Endothelial cell of umbilical vein (primary cell): ENCODE measurements at regions not wholly inside any gene's neighbourhood (a gene's known extent, or its start where the extent isn't known, plus 50 kb on each side); places are given as distances from the start of the nearest gene placed in this dataset.

Experiments used
- BruUV-seq: library from RNA; stranded (reverse); fragments of 400-500 nt; replicated peaks from 2 replicates; lab custom pipeline; 2021; lab: Mats Ljungman, UMichigan
- CTCF ChIA-PET: fragments of 300-600, 350-600 bp; sonication (Branson Sonifier 250); formaldehyde crosslinking; loops from one replicate; lab custom pipeline; 2021; ENCODE audit warnings: antibody characterized with exemption, inconsistent platforms; lab: Charles Lee
- POLR2A ChIA-PET: fragments of 300-600, 350-600 bp; sonication (Branson Sonifier 250); formaldehyde crosslinking; loops from one replicate; lab custom pipeline; 2021; ENCODE audit warnings: antibody characterized with exemption, inconsistent platforms; lab: Charles Lee
- DNase-seq: peaks from one replicate; pipeline ENCODE4 v3.0.0-alpha.2; 2011; ENCODE audit warnings: low read depth, low spot score
- FAIRE-seq: peaks from 2 replicates; lab custom pipeline; 2011; peaks lifted over from hg19 to GRCh38; lab: Jason Lieb, UNC
- H2AFZ ChIP-seq: 2 replicates; pipeline ENCODE4 v1.6.0; 2012; ENCODE audit warnings: low read depth, low read length, control low read depth, inconsistent platforms
- H3K27ac ChIP-seq: 2 replicates; pipeline ENCODE4 v1.5.1; 2011; ENCODE audit warnings: low read depth, mild to moderate bottlenecking, control low read depth, low read length, moderate library complexity; ENCODE audit not compliant: insufficient read depth
- H3K27me3 ChIP-seq, 2 experiments: 2 replicates each; pipeline versions ENCODE4 v1.6.0 to v1.6.1; 2011; ENCODE audit warnings: low read length in 2 of 2, mixed read lengths in 1 of 2; ENCODE audit not compliant: control insufficient read depth in 2 of 2, insufficient read depth in 2 of 2
- H3K36me3 ChIP-seq, 2 experiments: 2 replicates in 1 of 2; 3 replicates in 1 of 2; pipeline ENCODE4 v1.5.1; 2011; ENCODE audit warnings: low read length in 2 of 2, mild to moderate bottlenecking in 1 of 2, moderate library complexity in 1 of 2; ENCODE audit not compliant: control insufficient read depth in 2 of 2, insufficient read depth in 2 of 2; ENCODE audit errors: extremely low read depth in 1 of 2
- H3K4me1 ChIP-seq: 3 replicates; pipeline ENCODE4 v1.5.1; 2011; ENCODE audit warnings: mild to moderate bottlenecking, low read length; ENCODE audit not compliant: control insufficient read depth, insufficient read depth; ENCODE audit errors: extremely low read depth
- H3K4me2 ChIP-seq: 2 replicates; pipeline ENCODE4 v1.6.1; 2011; ENCODE audit warnings: low read length, control low read depth, mixed read lengths; ENCODE audit not compliant: insufficient read depth
- H3K4me3 ChIP-seq, 3 experiments: fragments of 200-600 bp in 1 of 3; sonication (generic), shearing (Covaris generic) in 1 of 3; replicated peaks in 1 of 3; 2 replicates each; pipeline ENCODE4 v1.5.1; 2011 to 2016; ENCODE audit warnings: control low read depth in 3 of 3, low read length in 3 of 3, mild to moderate bottlenecking in 2 of 3, inconsistent platforms in 1 of 3, low read depth in 1 of 3, moderate library complexity in 1 of 3; ENCODE audit not compliant: insufficient read depth in 1 of 3
- H3K79me2 ChIP-seq: 2 replicates; pipeline ENCODE4 v1.6.0; 2012; ENCODE audit warnings: low read length, inconsistent platforms; ENCODE audit not compliant: control insufficient read depth, insufficient read depth
- H3K9ac ChIP-seq: replicated peaks from 2 replicates; pipeline ENCODE3; 2011; ENCODE audit warnings: low read length, control low read depth; ENCODE audit not compliant: insufficient read depth; ENCODE audit errors: extremely low read depth
- H3K9me1 ChIP-seq: replicated peaks from 3 replicates; pipeline ENCODE4 v1.6.0; 2011; ENCODE audit warnings: mild to moderate bottlenecking, low read length; ENCODE audit not compliant: control insufficient read depth, insufficient read depth; ENCODE audit errors: extremely low read depth
- H3K9me3 ChIP-seq: replicated peaks from 2 replicates; pipeline ENCODE4 v1.5.1; 2012; ENCODE audit warnings: low read length, inconsistent platforms; ENCODE audit not compliant: control insufficient read depth, insufficient read depth
- H4K20me1 ChIP-seq: replicated peaks from 2 replicates; pipeline ENCODE3; 2011; ENCODE audit warnings: mild to moderate bottlenecking, low read length; ENCODE audit not compliant: control insufficient read depth, insufficient read depth; ENCODE audit errors: extremely low read depth
- GATA2 ChIP-seq: IDR thresholded peaks from 2 replicates; pipeline ENCODE4 v1.7.0; 2011; ENCODE audit warnings: low read depth, mild to moderate bottlenecking, moderate library complexity, mixed read lengths, low read length; ENCODE audit not compliant: insufficient read length, insufficient read depth
- MYC ChIP-seq: IDR thresholded peaks from one replicate; pipeline ENCODE4 v1.6.1; 2011; ENCODE audit warnings: mild to moderate bottlenecking, low read depth, low read length
- POLR2A ChIP-seq: IDR thresholded peaks from 2 replicates; pipeline ENCODE4 v1.6.1; 2012; ENCODE audit warnings: low read depth, mild to moderate bottlenecking, control low read depth, low read length
- POLR2AphosphoS5 ChIP-seq: IDR thresholded peaks from 2 replicates; pipeline ENCODE4 v1.6.1; 2012; ENCODE audit warnings: low read depth, mild to moderate bottlenecking, control low read depth, low read length, moderate library complexity; ENCODE audit not compliant: insufficient read depth
- dilution Hi-C: fragments of 300-500 bp; cut with MboI; formaldehyde crosslinking; loops from one replicate; pipeline ENCODE4 v1.15.0; 2019; ENCODE audit warnings: low sequenced_read_pairs; ENCODE audit not compliant: extremely low pct_ligation_motif_present
- intact Hi-C: fragments of 100-400 bp; cut with micrococcal nuclease; formaldehyde crosslinking; loops from one replicate; pipeline ENCODE4 v1.10.0; 2022
- TF ChIP-seq, protein P1 (sequence below), 2 donors: IDR thresholded peaks; 1 replicate in 1 of 2; 2 replicates in 1 of 2; pipeline ENCODE4 v1.5.1; 2011; ENCODE audit warnings: low read length in 2 of 2, mild to moderate bottlenecking in 2 of 2, moderate library complexity in 2 of 2, control low read depth in 1 of 2, inconsistent platforms in 1 of 2, low read depth in 1 of 2; ENCODE audit not compliant: insufficient read depth in 1 of 2; ENCODE audit errors: extremely low read depth in 1 of 2
- TF ChIP-seq, protein P2 (sequence below): IDR thresholded peaks from 2 replicates; pipeline ENCODE4 v1.6.1; 2011; ENCODE audit not compliant: insufficient read depth, insufficient read length

DNA sequence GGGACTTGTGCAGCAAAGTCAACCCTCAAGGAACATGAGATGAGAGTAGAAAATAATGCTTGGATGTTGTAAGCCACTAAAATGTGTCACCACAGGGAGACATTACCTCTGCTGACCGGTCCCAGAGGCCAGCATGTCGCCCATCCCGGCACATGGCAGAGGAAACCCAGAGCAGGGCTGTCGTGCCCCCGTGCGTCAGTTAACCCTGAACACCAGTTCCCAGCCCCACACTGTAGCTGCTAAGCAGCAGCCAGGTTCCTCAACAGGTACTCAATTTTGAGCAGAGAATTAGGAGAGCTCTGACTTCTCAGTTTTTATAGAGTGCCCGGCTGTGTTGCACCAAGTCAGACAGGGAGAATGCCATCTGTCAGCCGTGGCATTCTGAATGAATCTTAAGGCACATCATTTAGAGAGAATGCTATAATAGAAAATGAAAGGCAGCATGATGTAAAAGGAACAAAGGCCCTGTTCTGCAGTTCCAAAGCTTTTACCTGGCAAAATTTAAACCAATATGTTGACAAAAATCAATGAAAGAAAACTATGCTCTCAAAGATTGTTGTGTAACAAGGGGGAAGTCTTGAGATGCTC is 307.9 kb downstream of the METTL4 start:
- intact Hi-C loops = no loop called here
- Histone ChIP-seq H3K27ac (no peak overlapping the region), H3K4me1 (no peaks in the 10 kb centered on the region), H3K27me3 (no peaks in the 10 kb centered on the region), H3K4me2 (no peak overlapping the region), H3K9me3 (no peaks in the 10 kb centered on the region), H4K20me1 (no peaks in the 10 kb centered on the region), H3K79me2 (no peaks in the 10 kb centered on the region), H3K4me3 (no peak overlapping the region), H3K36me3 (no peaks in the 10 kb centered on the region), H3K9me1 (no peaks in the 10 kb centered on the region), H2AFZ (no peak overlapping the region), H3K9ac (no peak overlapping the region)
- dilution Hi-C loops = no loop called here
- TF ChIP-seq, protein P1, sequence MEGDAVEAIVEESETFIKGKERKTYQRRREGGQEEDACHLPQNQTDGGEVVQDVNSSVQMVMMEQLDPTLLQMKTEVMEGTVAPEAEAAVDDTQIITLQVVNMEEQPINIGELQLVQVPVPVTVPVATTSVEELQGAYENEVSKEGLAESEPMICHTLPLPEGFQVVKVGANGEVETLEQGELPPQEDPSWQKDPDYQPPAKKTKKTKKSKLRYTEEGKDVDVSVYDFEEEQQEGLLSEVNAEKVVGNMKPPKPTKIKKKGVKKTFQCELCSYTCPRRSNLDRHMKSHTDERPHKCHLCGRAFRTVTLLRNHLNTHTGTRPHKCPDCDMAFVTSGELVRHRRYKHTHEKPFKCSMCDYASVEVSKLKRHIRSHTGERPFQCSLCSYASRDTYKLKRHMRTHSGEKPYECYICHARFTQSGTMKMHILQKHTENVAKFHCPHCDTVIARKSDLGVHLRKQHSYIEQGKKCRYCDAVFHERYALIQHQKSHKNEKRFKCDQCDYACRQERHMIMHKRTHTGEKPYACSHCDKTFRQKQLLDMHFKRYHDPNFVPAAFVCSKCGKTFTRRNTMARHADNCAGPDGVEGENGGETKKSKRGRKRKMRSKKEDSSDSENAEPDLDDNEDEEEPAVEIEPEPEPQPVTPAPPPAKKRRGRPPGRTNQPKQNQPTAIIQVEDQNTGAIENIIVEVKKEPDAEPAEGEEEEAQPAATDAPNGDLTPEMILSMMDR (IDR thresholded peaks at IDR 0.05; ENCODE audit: extremely low read depth in 1 of 2, insufficient read depth in 1 of 2, low read depth in 1 of 2, low read length in 2 of 2) = no peak
- TF ChIP-seq MYC = no peak
- CTCF ChIA-PET = no interaction called here
- DNase-seq (no peak), FAIRE-seq (no peak)
- no TSS peak for BruUV-seq
- POLR2A ChIA-PET = no interaction called here

GRCh38 chr18:2274613-2275012 is 296.7 kb downstream of the METTL4 start:
- Histone ChIP-seq H3K27me3 (peaks cover 0 to 4% of the 10 kb centered on the region in 2 experiments), H3K79me2 (no peaks in the 10 kb centered on the region), H3K4me2 (no peak overlapping the region), H2AFZ (no peak overlapping the region), H4K20me1 (no peaks in the 10 kb centered on the region), H3K4me1 (no peaks in the 10 kb centered on the region), H3K27ac (no peak overlapping the region), H3K9ac (no peak overlapping the region), H3K9me1 (no peaks in the 10 kb centered on the region), H3K36me3 (no peaks in the 10 kb centered on the region), H3K4me3 (no peak overlapping the region), H3K9me3 (no peaks in the 10 kb centered on the region)
- BruUV-seq = no TSS peak
- dilution Hi-C loops = no loop called here
- no peak for DNase-seq
- FAIRE-seq = no peak
- no peak for TF ChIP-seq POLR2AphosphoS5
- TF ChIP-seq, protein P1 (IDR thresholded peaks at IDR 0.05; ENCODE audit: extremely low read depth in 1 of 2, insufficient read depth in 1 of 2, low read depth in 1 of 2, low read length in 2 of 2) = no peak
- TF ChIP-seq, protein P2, sequence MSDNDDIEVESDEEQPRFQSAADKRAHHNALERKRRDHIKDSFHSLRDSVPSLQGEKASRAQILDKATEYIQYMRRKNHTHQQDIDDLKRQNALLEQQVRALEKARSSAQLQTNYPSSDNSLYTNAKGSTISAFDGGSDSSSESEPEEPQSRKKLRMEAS = no peak
- no peak for TF ChIP-seq POLR2A
- no peak for TF ChIP-seq GATA2
- intact Hi-C loops = no loop called here
- POLR2A ChIA-PET = no interaction called here
- CTCF ChIA-PET = no interaction called here
